K562 (cell line): ENCODE measurements at regions not wholly inside any gene's neighbourhood (a gene's known extent, or its start where the extent isn't known, plus 50 kb on each side); places are given as distances from the start of the nearest gene placed in this dataset.

Experiments used
- ATAC-seq: fragments of 200-7000 bp; cut with Tn5 transposase; 3 replicates; pipeline ENCODE4 v1.9.1; 2020; ENCODE audit warnings: moderate library complexity
- BruUV-seq: library from RNA; stranded (reverse); fragments of 400-500 nt; replicated peaks from 2 replicates; lab custom pipeline; 2021; lab: Mats Ljungman, UMichigan
- CTCF ChIA-PET: fragments of 300-600 bp; formaldehyde crosslinking; extraction: SDS; loops from one replicate; lab custom pipeline; 2021; ENCODE audit warnings: low intra/inter-chr PET ratio; lab: Yijun Ruan, JAX
- POLR2A ChIA-PET: fragments of 300-600, 350-650 bp; sonication (Branson Sonifier 250); formaldehyde crosslinking; extraction: SDS; loops from one replicate; lab custom pipeline; 2021; ENCODE audit warnings: antibody characterized with exemption, inconsistent platforms; lab: Yijun Ruan, JAX
- DNase-seq, 4 experiments: peaks; one replicate each; pipeline versions ENCODE4 v3.0.0 to v3.0.0-alpha.2; 2011 to 2018; ENCODE audit warnings: low spot score in 3 of 4, mixed read lengths in 3 of 4; ENCODE audit errors: extremely low read depth in 1 of 4
- FAIRE-seq: peaks from 2 replicates; lab custom pipeline; 2011; peaks lifted over from hg19 to GRCh38; lab: Jason Lieb, UNC
- H2AFZ ChIP-seq: 2 replicates; pipeline ENCODE4 v1.6.0; 2011; ENCODE audit warnings: low read depth, low read length, control low read depth, inconsistent platforms
- H3K27ac ChIP-seq: fragments of 200-600 bp; 3 replicates; pipeline ENCODE4 v1.8.0; 2011; ENCODE audit warnings: low read depth, mild to moderate bottlenecking, control low read depth, inconsistent platforms, low read length, moderate library complexity, mixed read lengths; ENCODE audit errors: extremely low read depth
- H3K27me3 ChIP-seq, 2 experiments: fragments of 300-600 bp in 1 of 2; 2 replicates in 1 of 2; 3 replicates in 1 of 2; pipeline versions ENCODE4 v1.6.0 to v1.8.0; 2011; ENCODE audit warnings: inconsistent platforms in 2 of 2, low read length in 2 of 2, mild to moderate bottlenecking in 1 of 2, mixed read lengths in 1 of 2, moderate library complexity in 1 of 2; ENCODE audit not compliant: control insufficient read depth in 2 of 2, insufficient read depth in 2 of 2
- H3K36me3 ChIP-seq: fragments of 300-600 bp; 3 replicates; pipeline ENCODE4 v1.8.0; 2011; ENCODE audit warnings: mild to moderate bottlenecking, low read length, inconsistent platforms; ENCODE audit not compliant: control insufficient read depth, insufficient read depth
- H3K4me1 ChIP-seq, 2 experiments: fragments of 200-600 bp in 1 of 2; replicated peaks in 1 of 2; 2 replicates in 1 of 2; 3 replicates in 1 of 2; pipeline versions ENCODE4 v1.5.1 to v1.8.0; 2011; ENCODE audit warnings: inconsistent platforms in 2 of 2, low read length in 2 of 2, mild to moderate bottlenecking in 1 of 2, mixed read lengths in 1 of 2, moderate library complexity in 1 of 2; ENCODE audit not compliant: control insufficient read depth in 2 of 2, insufficient read depth in 2 of 2
- H3K4me2 ChIP-seq: 2 replicates; pipeline ENCODE4 v1.6.1; 2011; ENCODE audit warnings: low read length, control low read depth, inconsistent platforms, mixed read lengths; ENCODE audit not compliant: insufficient read depth
- H3K4me3 ChIP-seq: fragments of 200-600 bp; sonication (generic), shearing (Covaris generic); 2 replicates; pipeline ENCODE4 v1.5.1; 2016; ENCODE audit warnings: control low read depth, inconsistent platforms
- H3K79me2 ChIP-seq: fragments of 200-600 bp; 3 replicates; pipeline ENCODE4 v1.8.0; 2011; ENCODE audit warnings: low read length, inconsistent platforms; ENCODE audit not compliant: control insufficient read depth, insufficient read depth
- H3K9ac ChIP-seq, 2 experiments: 2 replicates each; pipeline versions ENCODE4 v1.6.0 to v1.6.1; 2011; ENCODE audit warnings: low read depth in 2 of 2, low read length in 2 of 2, control low read depth in 1 of 2, inconsistent platforms in 1 of 2, mild to moderate bottlenecking in 1 of 2, mixed read lengths in 1 of 2; ENCODE audit not compliant: insufficient read depth in 1 of 2
- H3K9me1 ChIP-seq: one replicate; pipeline ENCODE4 v1.6.0; 2011; ENCODE audit warnings: inconsistent platforms, mild to moderate bottlenecking, low read length, moderate library complexity; ENCODE audit not compliant: control insufficient read depth, insufficient read depth
- H3K9me3 ChIP-seq: replicated peaks from 2 replicates; pipeline ENCODE4 v1.5.1; 2011; ENCODE audit warnings: low read depth, low read length, inconsistent platforms; ENCODE audit not compliant: control insufficient read depth, insufficient read depth
- H4K20me1 ChIP-seq: replicated peaks from 2 replicates; pipeline ENCODE4 v1.6.1; 2011; ENCODE audit warnings: low read length, inconsistent platforms, mixed read lengths; ENCODE audit not compliant: control insufficient read depth, insufficient read depth
- KLF1 ChIP-seq: fragments of 450-650 bp; IDR thresholded peaks from 2 replicates; pipeline ENCODE4 v1.6.1; 2016; ENCODE audit warnings: missing genetic modification characterization, missing compliant biosample characterization
- NFIX ChIP-seq: fragments of 250-450 bp; sonication (Bioruptor Pico); IDR thresholded peaks from 2 replicates; pipeline ENCODE4 v1.4.0; 2020; ENCODE audit warnings: low read depth, mild to moderate bottlenecking, moderate library complexity
- POLR2G ChIP-seq: fragments of 200-400 bp; formaldehyde crosslinking; IDR thresholded peaks from 2 replicates; pipeline ENCODE4 v1.6.1; 2017; ENCODE audit warnings: low read depth, mild to moderate bottlenecking, antibody characterized with exemption, low read length, moderate library complexity
- RBM25 ChIP-seq: fragments of 200-400 bp; formaldehyde crosslinking; IDR thresholded peaks from 2 replicates; pipeline ENCODE4 v1.6.1; 2018; ENCODE audit warnings: low read length, low read depth, moderate library complexity; ENCODE audit not compliant: severe bottlenecking
- SLC30A9 ChIP-seq: fragments of 250-450 bp; sonication (Bioruptor Pico); IDR thresholded peaks from 2 replicates; pipeline ENCODE4 v1.8.0; 2022; ENCODE audit warnings: mild to moderate bottlenecking, moderate library complexity
- SP1 ChIP-seq: sonication (generic); formaldehyde crosslinking; IDR thresholded peaks from 2 replicates; pipeline ENCODE4 v1.8.1; 2022; ENCODE audit warnings: mild to moderate bottlenecking, missing genetic modification reagents
- STAT5B ChIP-seq: fragments of 250-450 bp; sonication (Bioruptor Pico); IDR thresholded peaks from 2 replicates; pipeline ENCODE4 v1.8.0; 2021; ENCODE audit warnings: mild to moderate bottlenecking, inconsistent platforms
- TAF15 ChIP-seq: fragments of 200-400 bp; formaldehyde crosslinking; IDR thresholded peaks from 2 replicates; pipeline ENCODE4 v1.6.1; 2017; ENCODE audit warnings: mild to moderate bottlenecking, low read depth, low read length, moderate library complexity
- TCF3 ChIP-seq: sonication (generic); formaldehyde crosslinking; IDR thresholded peaks from 2 replicates; pipeline ENCODE4 v1.4.0; 2020; ENCODE audit warnings: mild to moderate bottlenecking, missing genetic modification reagents
- ZBTB17 ChIP-seq: fragments of 450-650 bp; formaldehyde crosslinking; IDR thresholded peaks from 2 replicates; pipeline ENCODE4 v1.4.0; 2020; ENCODE audit warnings: mild to moderate bottlenecking
- ZEB2 ChIP-seq: fragments of 450-650 bp; IDR thresholded peaks from 2 replicates; pipeline ENCODE4 v1.6.1; 2016
- ZNF785 ChIP-seq: fragments of 250-450 bp; sonication (Bioruptor Pico); IDR thresholded peaks from 2 replicates; pipeline ENCODE4 v1.4.0; 2020; ENCODE audit warnings: mild to moderate bottlenecking
- WGBS: fragments of 100-300 bp; shearing (Covaris generic); methylation state at CpG from one replicate; pipeline ENCODE4 v1.1.6; 2016; ENCODE audit warnings: low coverage, mixed read lengths; ENCODE audit not compliant: insufficient coverage; ENCODE audit errors: missing lambda C conversion rate; 5-methylcytosine and 5-hydroxymethylcytosine counted together
- in situ Hi-C: fragments of 300-500 bp; cut with MboI; formaldehyde crosslinking; loops from 4 replicates; pipeline ENCODE4 v1.15.0; 2018; ENCODE audit warnings: inconsistent platforms, mixed read lengths
- intact Hi-C: fragments of 100-400 bp; cut with micrococcal nuclease; formaldehyde crosslinking; loops from 2 replicates; pipeline ENCODE4 v1.14.2; 2022
- TF ChIP-seq, protein P1 (sequence below): fragments of 250-450 bp; sonication (Bioruptor Pico); IDR thresholded peaks from 2 replicates; pipeline ENCODE4 v1.5.0; 2021

DNA sequence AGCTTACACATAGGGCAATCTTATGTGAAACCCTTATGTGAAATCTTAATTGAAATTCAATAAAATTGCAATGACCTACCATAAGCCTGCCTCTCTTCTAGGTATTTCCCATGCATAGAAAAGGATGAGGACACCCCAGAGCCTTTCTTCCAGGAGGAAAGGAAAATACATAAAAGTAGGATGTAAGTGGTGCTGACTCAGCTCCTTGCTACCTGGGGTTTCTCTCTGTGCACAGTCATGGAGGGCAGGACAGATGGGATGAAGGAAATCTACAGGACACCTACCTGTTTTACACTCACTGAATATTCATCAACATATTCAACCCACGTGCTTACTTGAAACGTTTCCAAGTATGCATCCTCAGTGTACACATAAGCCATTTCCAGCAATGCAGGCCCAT, 1299.2 kb upstream of the SLC10A2 start (continued):
- no peak for TF ChIP-seq TAF15
- TF ChIP-seq, protein P1, sequence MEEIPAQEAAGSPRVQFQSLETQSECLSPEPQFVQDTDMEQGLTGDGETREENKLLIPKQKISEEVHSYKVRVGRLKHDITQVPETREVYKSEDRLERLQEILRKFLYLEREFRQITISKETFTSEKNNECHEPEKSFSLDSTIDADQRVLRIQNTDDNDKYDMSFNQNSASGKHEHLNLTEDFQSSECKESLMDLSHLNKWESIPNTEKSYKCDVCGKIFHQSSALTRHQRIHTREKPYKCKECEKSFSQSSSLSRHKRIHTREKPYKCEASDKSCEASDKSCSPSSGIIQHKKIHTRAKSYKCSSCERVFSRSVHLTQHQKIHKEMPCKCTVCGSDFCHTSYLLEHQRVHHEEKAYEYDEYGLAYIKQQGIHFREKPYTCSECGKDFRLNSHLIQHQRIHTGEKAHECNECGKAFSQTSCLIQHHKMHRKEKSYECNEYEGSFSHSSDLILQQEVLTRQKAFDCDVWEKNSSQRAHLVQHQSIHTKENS (CRISPR knock-in tag), result no peak
- no peak for TF ChIP-seq TCF3 (CRISPR knock-in tag)

DNA sequence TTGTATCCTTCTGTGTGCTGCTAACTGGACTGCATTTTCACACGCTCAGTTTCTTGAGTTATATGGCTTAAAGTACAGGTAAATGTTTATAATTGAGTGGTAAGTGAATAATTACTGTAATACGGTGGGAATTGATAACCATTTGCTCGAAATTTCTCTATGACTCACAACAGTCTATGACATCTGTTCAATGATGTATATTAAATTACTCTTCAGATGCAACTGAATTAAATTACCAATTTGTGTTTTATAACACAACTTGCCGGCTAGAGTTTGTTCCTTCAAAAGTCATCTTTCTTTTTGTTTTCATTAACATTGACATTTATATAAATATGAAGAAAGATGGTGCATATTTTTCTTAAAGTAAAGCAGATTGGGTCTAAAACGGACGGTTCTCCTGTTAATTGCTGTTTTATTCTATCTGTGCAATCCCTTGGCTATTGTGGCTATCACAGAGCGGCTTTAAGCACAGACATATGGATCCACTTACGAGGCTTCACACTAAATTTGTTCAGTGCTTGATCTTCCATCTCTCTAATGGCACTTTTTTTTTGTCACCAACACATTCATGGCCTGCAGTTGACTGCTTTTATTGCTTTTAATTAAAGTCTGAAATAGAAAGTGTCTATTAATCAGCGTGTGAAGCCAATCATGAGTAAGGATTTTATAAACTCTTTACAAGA, 1291.6 kb upstream of the SLC10A2 start:
- H3K9me3 ChIP-seq, result no peaks in the 10 kb centered on the region
- no peak overlapping the region for H3K4me2 ChIP-seq
- no peak overlapping the region for H3K27ac ChIP-seq
- H2AFZ ChIP-seq, result no peak overlapping the region
- intact Hi-C loops, result no loop called here
- BruUV-seq, result no TSS peak
- ChIA-PET CTCF (no interaction called here), POLR2A (no interaction called here)
- DNase-seq (no peak), FAIRE-seq (no peak), ATAC-seq (no peak)
- in situ Hi-C loops, result no loop called here
- H3K4me3 ChIP-seq, result no peak overlapping the region
- WGBS, result under 1% methylated on average over 9 of the region's 9 CpGs
- no peaks in the 10 kb centered on the region for H3K9me1 ChIP-seq
- no peaks in the 10 kb centered on the region for H3K4me1 ChIP-seq
- no peaks in the 10 kb centered on the region for H3K36me3 ChIP-seq
- H4K20me1 ChIP-seq, result no peaks in the 10 kb centered on the region
- H3K27me3 ChIP-seq, result no peaks in the 10 kb centered on the region
- no peak overlapping the region for H3K9ac ChIP-seq
- H3K79me2 ChIP-seq, result no peaks in the 10 kb centered on the region
- no peak for TF ChIP-seq SLC30A9 (CRISPR knock-in tag)
- TF ChIP-seq KLF1, result no peak
- TF ChIP-seq RBM25, result no peak
- TF ChIP-seq STAT5B (CRISPR knock-in tag), result no peak
- TF ChIP-seq SP1 (CRISPR knock-in tag), result no peak
- TF ChIP-seq POLR2G, result no peak
- no peak for TF ChIP-seq NFIX
- TF ChIP-seq ZNF785 (CRISPR knock-in tag), result no peak
- TF ChIP-seq ZBTB17 (CRISPR knock-in tag), result no peak
- TF ChIP-seq ZEB2, result no peak
